Loucy (cell line): ENCODE measurements at regions not wholly inside any gene's neighbourhood (a gene's known extent, or its start where the extent isn't known, plus 50 kb on each side); places are given as distances from the start of the nearest gene placed in this dataset.
"Not testable (repeated sequence)": the region's sequence is repeated elsewhere in the genome, so short reads cannot be mapped to it uniquely, and the experiment has no call there.

ENCODE experiments used
- H2AFZ ChIP-seq: fragments of 200-600 bp; sonication (generic); 2 replicates; pipeline ENCODE4 v1.6.0; 2016; ENCODE audit warnings: antibody characterized with exemption, mild to moderate bottlenecking, low read length, moderate library complexity
- H3F3A ChIP-seq: fragments of 200-600 bp; 2 replicates; pipeline ENCODE4 v1.6.0; 2016; ENCODE audit warnings: antibody characterized with exemption, low read depth, mild to moderate bottlenecking
- H3K27me3 ChIP-seq: fragments of 200-600 bp; sonication (generic); 2 replicates; pipeline ENCODE4 v1.6.1; 2014; ENCODE audit warnings: low read length, mild to moderate bottlenecking; ENCODE audit not compliant: insufficient read depth, poor library complexity, severe bottlenecking
- H3K36me3 ChIP-seq: fragments of 200-600 bp; sonication (generic); 2 replicates; pipeline ENCODE4 v1.6.1; 2016; ENCODE audit warnings: low read length; ENCODE audit not compliant: insufficient read depth
- H3K4me1 ChIP-seq: fragments of 200-600 bp; sonication (generic); 2 replicates; pipeline ENCODE4 v1.5.1; 2014; ENCODE audit warnings: low read length, mild to moderate bottlenecking; ENCODE audit not compliant: insufficient read depth, poor library complexity, severe bottlenecking
- H3K4me2 ChIP-seq: fragments of 200-600 bp; sonication (generic); 2 replicates; pipeline ENCODE4 v1.6.0; 2014; ENCODE audit warnings: antibody characterized with exemption, low read length, low read depth, mild to moderate bottlenecking; ENCODE audit not compliant: poor library complexity, severe bottlenecking
- H3K4me3 ChIP-seq: fragments of 200-600 bp; sonication (generic); 2 replicates; pipeline ENCODE4 v1.5.1; 2014; ENCODE audit warnings: low read length, mild to moderate bottlenecking, mixed read lengths; ENCODE audit not compliant: poor library complexity, severe bottlenecking
- H3K79me2 ChIP-seq: fragments of 200-600 bp; sonication (generic); 2 replicates; pipeline ENCODE4 v1.6.1; 2014; ENCODE audit warnings: low read length; ENCODE audit not compliant: insufficient read depth
- H3K9ac ChIP-seq: fragments of 200-600 bp; sonication (generic); 2 replicates; pipeline ENCODE4 v1.6.0; 2014; ENCODE audit warnings: mild to moderate bottlenecking, low read depth, low read length, moderate library complexity; ENCODE audit not compliant: poor library complexity, severe bottlenecking
- H3K9me2 ChIP-seq: fragments of 200-600 bp; sonication (generic); replicated peaks from 2 replicates; pipeline ENCODE4 v1.6.1; 2016; ENCODE audit warnings: low read depth, low read length, mixed read lengths
- H3K9me3 ChIP-seq: fragments of 200-600 bp; sonication (generic); 2 replicates; pipeline ENCODE4 v1.6.1; 2014; ENCODE audit warnings: mild to moderate bottlenecking, antibody characterized with exemption, low read length, low read depth; ENCODE audit not compliant: insufficient read depth
- H4K20me1 ChIP-seq: fragments of 200-600 bp; sonication (generic); 2 replicates; pipeline ENCODE4 v1.6.0; 2014; ENCODE audit warnings: antibody characterized with exemption, low read length, mild to moderate bottlenecking; ENCODE audit not compliant: insufficient read depth, poor library complexity, severe bottlenecking
- EZH2phosphoT487 ChIP-seq: fragments of 200-600 bp; IDR thresholded peaks from 2 replicates; pipeline ENCODE4 v1.6.1; 2018; ENCODE audit warnings: antibody characterized with exemption, mild to moderate bottlenecking, moderate library complexity, borderline replicate concordance
- TF ChIP-seq, protein P1 (sequence below): fragments of 200-600 bp; sonication (generic); conservative IDR thresholded peaks from 2 replicates; pipeline ENCODE4 v1.5.1; 2014; ENCODE audit warnings: mild to moderate bottlenecking, antibody characterized with exemption, low read length

DNA sequence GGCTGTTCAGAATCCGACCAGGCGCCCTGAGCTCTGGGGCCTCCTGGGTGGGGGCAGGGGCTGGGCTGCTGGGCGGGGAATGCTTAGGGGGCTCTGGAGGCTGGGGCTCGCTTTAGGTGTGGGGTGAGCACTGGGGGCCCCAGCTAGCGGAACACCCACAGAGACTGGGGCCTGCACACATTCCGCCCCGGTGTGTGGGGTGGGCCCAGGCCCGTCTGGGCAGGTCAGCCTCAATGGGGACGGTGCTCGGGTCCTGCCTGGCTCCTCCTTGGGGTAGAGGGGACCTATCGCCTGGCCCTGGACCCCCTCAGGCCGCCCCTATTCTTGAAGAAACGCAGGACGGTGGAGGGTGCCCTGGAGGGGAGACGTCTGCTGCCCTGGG, 364.8 kb downstream of the TMEM121 start:
- Histone ChIP-seq H3K27me3 (no peaks in the 10 kb centered on the region), H3F3A (no peaks in the 10 kb centered on the region), H2AFZ (no peak overlapping the region), H3K36me3 (no peaks in the 10 kb centered on the region), H4K20me1 (no peaks in the 10 kb centered on the region), H3K4me3 (no peak overlapping the region), H3K9me2 (no peaks in the 10 kb centered on the region), H3K9ac (no peak overlapping the region), H3K4me1 (peaks cover 33% of the 10 kb centered on the region), H3K9me3 (no peaks in the 10 kb centered on the region), H3K4me2 (peak overlapping the region; percentile 5), H3K79me2 (peaks cover 17% of the 10 kb centered on the region)
- no peak for TF ChIP-seq EZH2phosphoT487
- TF ChIP-seq, protein P1, sequence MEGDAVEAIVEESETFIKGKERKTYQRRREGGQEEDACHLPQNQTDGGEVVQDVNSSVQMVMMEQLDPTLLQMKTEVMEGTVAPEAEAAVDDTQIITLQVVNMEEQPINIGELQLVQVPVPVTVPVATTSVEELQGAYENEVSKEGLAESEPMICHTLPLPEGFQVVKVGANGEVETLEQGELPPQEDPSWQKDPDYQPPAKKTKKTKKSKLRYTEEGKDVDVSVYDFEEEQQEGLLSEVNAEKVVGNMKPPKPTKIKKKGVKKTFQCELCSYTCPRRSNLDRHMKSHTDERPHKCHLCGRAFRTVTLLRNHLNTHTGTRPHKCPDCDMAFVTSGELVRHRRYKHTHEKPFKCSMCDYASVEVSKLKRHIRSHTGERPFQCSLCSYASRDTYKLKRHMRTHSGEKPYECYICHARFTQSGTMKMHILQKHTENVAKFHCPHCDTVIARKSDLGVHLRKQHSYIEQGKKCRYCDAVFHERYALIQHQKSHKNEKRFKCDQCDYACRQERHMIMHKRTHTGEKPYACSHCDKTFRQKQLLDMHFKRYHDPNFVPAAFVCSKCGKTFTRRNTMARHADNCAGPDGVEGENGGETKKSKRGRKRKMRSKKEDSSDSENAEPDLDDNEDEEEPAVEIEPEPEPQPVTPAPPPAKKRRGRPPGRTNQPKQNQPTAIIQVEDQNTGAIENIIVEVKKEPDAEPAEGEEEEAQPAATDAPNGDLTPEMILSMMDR, result no peak

DNA sequence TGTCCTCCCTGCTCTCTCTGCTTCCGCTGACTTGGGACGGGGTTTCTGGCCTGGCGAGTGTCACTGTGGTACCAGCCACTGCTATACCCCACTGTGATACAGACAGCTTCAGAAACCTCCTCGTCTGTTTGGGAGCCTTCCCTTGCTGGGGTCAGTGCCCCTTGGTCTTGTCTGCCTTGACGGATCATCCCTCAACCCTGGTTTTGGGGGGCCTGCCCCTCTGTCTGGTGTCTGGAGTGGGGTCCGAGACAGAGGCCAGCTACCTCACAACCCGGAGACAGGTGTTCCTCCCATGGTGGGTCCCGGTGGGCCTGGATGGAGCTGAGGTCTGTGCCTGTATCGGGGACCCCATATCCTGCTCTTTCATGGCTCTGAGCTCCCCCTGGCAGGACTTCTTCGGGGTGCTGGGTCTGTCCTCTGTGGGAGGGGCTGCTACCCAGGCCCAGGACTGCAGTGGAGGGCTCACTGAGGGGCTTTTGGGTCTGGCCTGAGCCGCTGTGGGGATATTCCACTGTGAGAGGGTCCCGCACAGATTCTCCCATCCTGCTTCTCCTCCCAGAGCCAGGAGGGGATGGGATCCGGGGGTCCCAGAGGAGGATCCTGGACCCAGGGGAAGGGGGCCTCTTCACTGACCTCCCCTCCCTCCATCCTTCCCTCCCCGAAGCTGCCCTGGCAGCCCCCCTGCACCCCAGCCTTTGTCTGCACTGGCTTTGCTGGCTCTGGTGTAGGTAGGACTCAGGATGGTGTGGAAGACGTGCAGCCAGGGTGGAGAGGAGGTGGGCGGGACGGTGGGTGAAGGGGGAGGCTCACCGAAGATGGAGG, 365.5 kb downstream of the TMEM121 start:
- no peak overlapping the region for H3K4me3 ChIP-seq
- H3K9me3 ChIP-seq, result no peaks in the 10 kb centered on the region
- H3F3A ChIP-seq, result no peaks in the 10 kb centered on the region

DNA sequence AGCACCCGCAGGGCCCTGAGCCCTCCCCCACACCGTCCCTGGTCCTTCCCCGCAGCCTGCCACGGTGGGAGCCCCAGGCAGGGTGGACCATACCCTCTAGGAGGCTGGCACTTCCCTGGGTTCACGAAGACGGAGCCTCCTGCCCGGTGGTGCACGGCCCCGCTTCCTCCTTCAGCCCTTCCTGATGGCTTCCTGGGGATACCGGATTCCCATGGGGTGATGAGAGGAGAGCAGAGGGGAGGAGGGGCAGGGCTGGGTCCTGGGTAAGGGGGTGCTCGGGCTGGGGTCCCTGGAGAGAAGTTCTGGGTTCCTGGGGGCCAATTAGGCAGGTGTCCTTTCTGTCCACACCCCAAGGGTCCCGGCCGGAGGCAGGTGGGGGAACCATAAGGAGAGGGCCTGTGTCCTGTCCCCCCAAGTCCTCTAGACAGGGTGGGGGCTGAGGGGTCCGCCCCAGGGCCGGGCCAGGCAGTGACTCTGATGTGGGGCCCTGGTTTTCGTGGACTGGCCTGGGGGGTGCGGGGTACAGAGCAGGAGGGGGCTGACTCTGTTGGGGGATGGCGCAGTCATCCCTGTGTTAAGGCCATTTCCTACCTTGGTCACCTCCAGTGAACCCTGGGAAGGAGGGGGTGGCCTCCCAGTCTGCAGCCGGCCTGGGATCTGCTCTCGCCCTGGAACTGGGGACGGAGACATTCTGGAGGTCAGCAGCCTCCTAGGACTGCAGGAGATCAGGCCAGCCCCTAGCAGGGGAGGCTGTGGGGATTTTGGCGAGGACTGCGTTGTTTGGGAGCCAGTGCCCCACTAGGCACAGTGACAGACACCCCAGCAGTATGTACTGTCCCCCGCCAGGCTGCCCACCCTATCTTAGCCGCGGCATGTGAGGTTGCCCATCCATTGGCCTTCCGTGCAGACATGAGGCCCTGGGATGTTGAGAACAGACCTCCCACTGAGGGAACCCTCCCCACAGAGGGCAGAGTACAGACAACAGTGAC, 366.4 kb downstream of the TMEM121 start:
- not testable (repeated sequence) for H3K9me2 ChIP-seq, H3K4me3 ChIP-seq, H3K9ac ChIP-seq, H3K9me3 ChIP-seq, H3K36me3 ChIP-seq, H3F3A ChIP-seq, H2AFZ ChIP-seq, H4K20me1 ChIP-seq, H3K27me3 ChIP-seq, H3K4me2 ChIP-seq
- Histone ChIP-seq H3K4me1 (peaks cover 33% of the 10 kb centered on the region), H3K79me2 (peaks cover 17% of the 10 kb centered on the region)

More for the DNA sequence above, 365.5 kb downstream of the TMEM121 start:
- Histone ChIP-seq H4K20me1 (no peaks in the 10 kb centered on the region), H3K9me2 (no peaks in the 10 kb centered on the region), H3K4me2 (peak overlapping the region; percentile 5), H3K79me2 (peaks cover 17% of the 10 kb centered on the region), H3K9ac (no peak overlapping the region), H3K27me3 (no peaks in the 10 kb centered on the region), H2AFZ (no peak overlapping the region), H3K4me1 (peaks cover 33% of the 10 kb centered on the region), H3K36me3 (no peaks in the 10 kb centered on the region)
- TF ChIP-seq EZH2phosphoT487, result no peak
- TF ChIP-seq, protein P1, result no peak

DNA sequence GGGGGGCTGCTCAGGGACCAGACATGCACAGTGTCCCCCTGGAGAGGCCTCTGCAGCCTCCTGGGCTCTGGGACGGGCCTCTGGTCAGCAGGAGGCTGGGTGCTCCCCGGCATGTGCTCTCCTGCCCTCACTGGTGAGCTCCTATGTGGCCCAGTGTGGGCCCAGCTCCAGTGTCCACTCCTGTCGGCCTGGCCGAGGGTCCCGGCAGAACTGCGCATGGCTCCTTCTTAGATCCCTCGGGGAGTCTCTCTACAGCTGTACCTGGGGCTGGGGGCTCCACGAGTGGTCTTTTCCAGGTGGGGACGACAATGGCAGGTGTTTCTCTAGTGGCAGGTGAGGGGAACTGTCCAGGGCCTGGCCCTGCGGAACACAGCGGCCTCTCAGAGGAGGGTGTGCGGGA, 367.3 kb downstream of the TMEM121 start:
- not testable (repeated sequence) for H3K4me3 ChIP-seq, H2AFZ ChIP-seq, H4K20me1 ChIP-seq, H3K27me3 ChIP-seq, H3K4me2 ChIP-seq, H3K9ac ChIP-seq, H3K9me2 ChIP-seq, H3K9me3 ChIP-seq, H3F3A ChIP-seq, H3K36me3 ChIP-seq
- Histone ChIP-seq H3K79me2 (peaks cover 17% of the 10 kb centered on the region), H3K4me1 (peaks cover 35% of the 10 kb centered on the region)
